Transverse colon (tissue), 4 donors: ENCODE measurements at regions not wholly inside any gene's neighbourhood (a gene's known extent, or its start where the extent isn't known, plus 50 kb on each side); places are given as distances from the start of the nearest gene placed in this dataset.
"Not testable (repeated sequence)": the region's sequence is repeated elsewhere in the genome, so short reads cannot be mapped to it uniquely, and the experiment has no call there.

Experiments used
- DNase-seq: peaks from one replicate; pipeline ENCODE4 v3.0.0-alpha.2; 2019
- H3K27ac ChIP-seq, 4 donors: fragments of 200-600 bp; sonication (generic); 2 replicates each; pipeline ENCODE4 v1.5.1; 2016 to 2018; ENCODE audit warnings: inconsistent platforms in 4 of 4
- H3K27me3 ChIP-seq: fragments of 200-600 bp; sonication (generic); 2 replicates; pipeline ENCODE4 v1.5.1; 2017; ENCODE audit warnings: inconsistent platforms
- H3K36me3 ChIP-seq, 4 donors: fragments of 200-600 bp; sonication (generic); 2 replicates each; pipeline ENCODE4 v1.5.1; 2017 to 2019; ENCODE audit warnings: inconsistent platforms in 4 of 4
- H3K4me1 ChIP-seq, 4 donors: fragments of 200-600 bp; sonication (generic); 2 replicates each; pipeline ENCODE4 v1.5.1; 2017 to 2020; ENCODE audit warnings: inconsistent platforms in 4 of 4
- H3K4me3 ChIP-seq, 4 donors: fragments of 200-600 bp; sonication (generic); 1 replicate in 1 of 4; 2 replicates in 3 of 4; pipeline versions ENCODE4 v1.5.1 to v1.6.1; 2017 to 2019; ENCODE audit warnings: inconsistent platforms in 4 of 4
- H3K9me3 ChIP-seq, 2 donors: fragments of 200-600 bp; sonication (generic); 2 replicates each; pipeline ENCODE4 v1.5.1; 2017 to 2019; ENCODE audit warnings: inconsistent platforms in 2 of 2
- EP300 ChIP-seq: sonication (generic); formaldehyde crosslinking; IDR thresholded peaks from one replicate; pipeline ENCODE4 v1.6.1; 2017; ENCODE audit warnings: antibody characterized with exemption, low read depth
- POLR2A ChIP-seq: fragments of 450-650 bp; IDR thresholded peaks from one replicate; pipeline ENCODE4 v1.6.1; 2016; ENCODE audit warnings: antibody characterized with exemption, mild to moderate bottlenecking, moderate library complexity
- POLR2AphosphoS5 ChIP-seq, 3 donors: sonication (generic); formaldehyde crosslinking; IDR thresholded peaks; one replicate each; pipeline ENCODE4 v1.6.1; 2016; ENCODE audit warnings: antibody characterized with exemption in 3 of 3
- WGBS, 2 donors: methylation state at CpG; one replicate each; pipeline ENCODE4 v1.1.5; 2018; ENCODE audit warnings: low coverage in 1 of 2; 5-methylcytosine and 5-hydroxymethylcytosine counted together
- in situ Hi-C, 4 donors: fragments of 200-750 bp; cut with MboI; loops; one replicate each; pipeline versions ENCODE4 v1.15.0 to v1.15.1; 2017; ENCODE audit warnings: low sequenced_read_pairs in 3 of 4, low pct_ligation_motif_present in 1 of 4, low pct_unique_long_range_greater_than_20kb in 1 of 4
- intact Hi-C: fragments of 100-400 bp; cut with DNase I; formaldehyde crosslinking; loops from one replicate; pipeline ENCODE4 v1.15.1; 2023; ENCODE audit warnings: low total_unique reads
- TF ChIP-seq, protein P1 (sequence below), 5 experiments: fragments of 200-600 bp in 3 of 5; fragments of 450-650 bp in 2 of 5; sonication (generic) in 3 of 5; IDR thresholded peaks; 1 replicate in 2 of 5; 2 replicates in 3 of 5; pipeline ENCODE4 v1.5.1; 2016 to 2017; ENCODE audit warnings: antibody characterized with exemption in 5 of 5, inconsistent platforms in 3 of 5, mild to moderate bottlenecking in 2 of 5, moderate library complexity in 1 of 5

DNA sequence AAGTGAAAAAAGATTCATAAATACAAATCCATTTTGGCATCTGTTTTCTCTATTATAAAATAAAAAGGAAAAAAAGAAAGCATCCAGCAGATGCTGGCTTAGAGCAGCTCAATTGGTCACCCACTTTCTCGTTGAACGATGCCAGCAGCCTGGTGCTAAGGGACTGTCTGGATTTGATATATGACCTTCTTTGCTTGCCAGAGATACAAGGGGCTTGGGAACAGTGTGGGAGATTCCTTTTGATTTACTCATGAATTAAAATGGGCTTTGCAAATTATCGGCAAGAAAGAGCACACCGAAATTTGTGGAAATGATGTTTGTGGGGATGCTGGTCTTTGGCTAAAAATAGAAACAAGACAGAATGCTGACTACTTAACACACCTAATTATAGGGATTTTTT is 210.3 kb upstream of the STT3B start:
- Histone ChIP-seq H3K27ac (no peak overlapping the region), H3K4me1 (no peaks in the 10 kb centered on the region), H3K9me3 (no peaks in the 10 kb centered on the region), H3K4me3 (no peak overlapping the region), H3K36me3 (no peaks in the 10 kb centered on the region), H3K27me3 (no peaks in the 10 kb centered on the region)
- TF ChIP-seq POLR2AphosphoS5 (IDR thresholded peaks at IDR 0.05) (no peak), EP300 (no peak), POLR2A (no peak)
- TF ChIP-seq, protein P1, sequence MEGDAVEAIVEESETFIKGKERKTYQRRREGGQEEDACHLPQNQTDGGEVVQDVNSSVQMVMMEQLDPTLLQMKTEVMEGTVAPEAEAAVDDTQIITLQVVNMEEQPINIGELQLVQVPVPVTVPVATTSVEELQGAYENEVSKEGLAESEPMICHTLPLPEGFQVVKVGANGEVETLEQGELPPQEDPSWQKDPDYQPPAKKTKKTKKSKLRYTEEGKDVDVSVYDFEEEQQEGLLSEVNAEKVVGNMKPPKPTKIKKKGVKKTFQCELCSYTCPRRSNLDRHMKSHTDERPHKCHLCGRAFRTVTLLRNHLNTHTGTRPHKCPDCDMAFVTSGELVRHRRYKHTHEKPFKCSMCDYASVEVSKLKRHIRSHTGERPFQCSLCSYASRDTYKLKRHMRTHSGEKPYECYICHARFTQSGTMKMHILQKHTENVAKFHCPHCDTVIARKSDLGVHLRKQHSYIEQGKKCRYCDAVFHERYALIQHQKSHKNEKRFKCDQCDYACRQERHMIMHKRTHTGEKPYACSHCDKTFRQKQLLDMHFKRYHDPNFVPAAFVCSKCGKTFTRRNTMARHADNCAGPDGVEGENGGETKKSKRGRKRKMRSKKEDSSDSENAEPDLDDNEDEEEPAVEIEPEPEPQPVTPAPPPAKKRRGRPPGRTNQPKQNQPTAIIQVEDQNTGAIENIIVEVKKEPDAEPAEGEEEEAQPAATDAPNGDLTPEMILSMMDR (IDR thresholded peaks at IDR 0.05) = no peak
- in situ Hi-C loops (no loop called here), intact Hi-C loops (no loop called here)
- no peak for DNase-seq
- 69 to 72% methylated on average over 3 to 4 of the region's 4 CpGs for WGBS, 2 donors

- H3K27ac ChIP-seq, H3K4me3 ChIP-seq, H3K27me3 ChIP-seq, H3K4me1 ChIP-seq, in situ Hi-C loops, H3K36me3 ChIP-seq, H3K9me3 ChIP-seq, intact Hi-C loops, DNase-seq: not testable (repeated sequence)
- 93 to 94% methylated on average over 3 of the region's 3 CpGs for WGBS, 2 donors
Measured at GRCh38 chr3:31327826-31328357, 204.8 kb upstream of the STT3B start.

- intact Hi-C loops = no loop called here
- Histone ChIP-seq H3K4me1 (no peaks in the 10 kb centered on the region), H3K4me3 (no peak overlapping the region), H3K27ac (no peak overlapping the region), H3K36me3 (no peaks in the 10 kb centered on the region), H3K9me3 (no peaks in the 10 kb centered on the region), H3K27me3 (no peaks in the 10 kb centered on the region)
- WGBS, 2 donors = 77 to 100% methylated on average over 2 to 3 of the region's 3 CpGs
- in situ Hi-C loops = no loop called here
- TF ChIP-seq, protein P1 (IDR thresholded peaks at IDR 0.05) = no peak
- TF ChIP-seq POLR2AphosphoS5 (IDR thresholded peaks at IDR 0.05) = no peak
- TF ChIP-seq EP300 = no peak
- TF ChIP-seq POLR2A = no peak
- no peak for DNase-seq
Measured at GRCh38 chr3:31331278-31331677, 201.4 kb upstream of the STT3B start.

DNA sequence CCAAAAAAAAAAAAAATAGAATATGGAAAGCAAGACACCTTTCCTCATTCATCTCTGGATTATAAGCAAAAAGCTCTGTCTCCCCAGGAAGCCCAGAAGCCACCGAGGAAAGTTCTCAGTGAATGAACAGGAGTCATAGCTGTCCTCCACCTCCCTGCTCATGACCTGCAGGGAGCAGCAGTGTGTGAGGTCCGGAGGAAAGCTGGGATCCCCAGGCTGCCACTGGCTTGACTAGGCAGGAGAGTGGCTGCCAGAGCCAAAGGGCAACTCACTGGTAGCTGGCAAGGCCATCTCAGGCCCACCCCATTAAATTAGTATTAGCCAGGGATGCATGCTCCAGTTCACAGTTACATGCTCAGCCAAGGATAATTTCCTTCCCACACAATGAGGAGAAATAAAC is 191.6 kb upstream of the STT3B start:
- Histone ChIP-seq H3K36me3 (no peaks in the 10 kb centered on the region), H3K4me3 (no peak overlapping the region), H3K27me3 (no peaks in the 10 kb centered on the region), H3K27ac (no peak overlapping the region), H3K9me3 (no peaks in the 10 kb centered on the region), H3K4me1 (no peaks in the 10 kb centered on the region)
- intact Hi-C loops (no loop called here), in situ Hi-C loops (no loop called here)
- no peak for DNase-seq
- WGBS, 2 donors = 40 to 56% methylated on average over 1 to 2 of the region's 2 CpGs
- TF ChIP-seq, protein P1 (IDR thresholded peaks at IDR 0.05) = no peak
- TF ChIP-seq POLR2AphosphoS5 (IDR thresholded peaks at IDR 0.05) (no peak), POLR2A (no peak), EP300 (no peak)

DNA sequence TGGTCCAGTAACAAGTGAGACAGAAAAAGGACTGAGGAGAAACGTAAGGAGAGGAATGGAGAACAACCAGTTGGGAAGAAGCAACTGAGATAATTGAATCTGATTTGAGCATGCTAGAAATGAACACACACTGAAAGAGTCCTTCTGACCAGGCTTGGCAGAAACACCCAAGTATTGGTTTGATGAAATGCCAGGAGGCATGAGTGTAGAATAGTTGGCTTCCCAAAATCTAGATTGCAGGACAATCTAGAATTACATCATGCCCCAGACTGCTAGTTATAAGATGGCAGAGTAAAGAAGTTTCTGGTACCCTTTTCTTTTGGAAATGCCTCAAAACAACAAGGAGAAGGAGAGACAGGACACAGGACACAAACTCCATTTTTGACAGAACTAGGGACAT is 189.7 kb upstream of the STT3B start:
- in situ Hi-C loops = no loop called here
- Histone ChIP-seq H3K4me3 (no peak overlapping the region), H3K9me3 (no peaks in the 10 kb centered on the region), H3K36me3 (no peaks in the 10 kb centered on the region), H3K27ac (no peak overlapping the region), H3K27me3 (no peaks in the 10 kb centered on the region), H3K4me1 (no peaks in the 10 kb centered on the region)
- no peak for TF ChIP-seq POLR2AphosphoS5 (IDR thresholded peaks at IDR 0.05)
- DNase-seq = no peak
- intact Hi-C loops = no loop called here
- 88 to 90% methylated on average over 1 of the region's 1 CpG for WGBS, 2 donors
